ENCODE measurements at regions not wholly inside any gene's neighbourhood (a gene's known extent, or its start where the extent isn't known, plus 50 kb on each side); places are given as distances from the start of the nearest gene placed in this dataset.

DNA sequence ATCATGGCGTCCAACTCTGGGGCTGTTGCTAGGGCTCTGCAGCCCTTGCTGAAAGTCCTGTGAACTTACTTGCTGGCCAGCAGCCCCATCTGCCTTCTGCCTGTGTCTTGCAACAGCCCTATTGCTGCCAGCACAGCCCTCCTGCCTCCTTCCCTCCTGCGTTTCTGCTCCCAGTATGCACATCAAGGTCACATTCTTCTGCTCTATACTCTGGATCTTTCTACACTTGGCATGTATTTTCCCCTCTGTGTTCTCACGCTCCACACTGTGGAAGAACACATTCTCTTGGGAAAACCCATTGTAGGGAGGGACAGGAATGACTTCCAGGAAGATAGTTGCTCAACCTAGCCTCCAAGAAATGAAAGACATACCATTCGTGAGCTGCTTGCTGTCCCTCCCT lies 80.9 kb upstream of the PHACTR2 start:
- no peak for DNase-seq (ENCODE audit: low spot score)
- intact Hi-C loops (cut with DNase I) = loop anchor here (10.0 kb wide), 1 partner anchor 248 kb away; the partner anchor contains the start of gene LTV1

- intact Hi-C loops (cut with DNase I) = loop anchor here (10.0 kb wide), 1 partner anchor 249 kb away; the partner anchor contains the start of gene LTV1
- no peak for DNase-seq (ENCODE audit: low spot score)
Measured at GRCh38 chr6:143595251-143596036, 82.3 kb upstream of the PHACTR2 start.

GRCh38 chr6:143594647-143595046 lies 83.1 kb upstream of the PHACTR2 start:
- intact Hi-C loops (cut with DNase I) = loop anchor here (10.0 kb wide), 1 partner anchor 250 kb away; the partner anchor contains the start of gene LTV1
- DNase-seq (ENCODE audit: low spot score) = no peak

DNA sequence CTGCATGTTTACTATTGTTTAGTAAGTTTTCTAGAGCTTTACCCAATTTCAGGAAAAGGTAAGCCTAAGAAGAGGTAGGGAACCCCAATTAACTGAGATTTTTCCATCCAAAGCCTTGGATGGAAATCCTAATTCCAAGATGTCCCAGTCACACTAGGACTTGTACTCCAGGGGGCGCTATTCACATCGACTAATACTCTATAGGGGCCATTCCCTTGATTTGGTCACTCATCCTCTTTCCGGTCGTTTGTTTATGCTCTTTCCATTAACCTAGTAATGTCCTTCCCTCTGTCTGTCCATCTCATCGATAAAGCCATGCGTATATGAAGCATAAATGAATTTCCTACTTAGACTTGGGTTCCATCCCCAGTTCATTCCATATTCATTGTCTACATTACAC lies 80.8 kb upstream of the FUCA2 start:
- intact Hi-C loops (cut with DNase I) = loop anchor here (10.0 kb wide), 1 partner anchor 252 kb away; the partner anchor contains the start of gene LTV1
- no peak for DNase-seq (ENCODE audit: low spot score)

DNA sequence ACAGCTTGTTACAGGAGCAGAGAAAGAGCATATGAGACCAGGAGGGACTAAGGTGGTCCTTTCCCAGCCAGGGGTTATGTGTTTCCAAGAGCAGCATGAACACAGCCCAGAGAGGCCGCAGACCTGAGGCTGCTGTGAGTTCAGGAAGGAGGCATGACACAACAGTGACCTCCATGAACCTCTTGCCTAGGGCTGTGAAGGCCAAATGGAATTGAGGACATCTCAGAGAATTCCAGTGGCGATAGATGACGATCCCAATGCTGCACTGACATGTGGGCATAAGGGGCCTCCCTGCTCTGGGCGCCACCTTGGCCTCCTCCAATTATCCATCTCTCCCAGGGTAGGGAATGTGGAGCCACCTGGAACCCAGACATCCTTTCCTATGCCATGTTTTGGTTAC lies 79.9 kb upstream of the FUCA2 start:
- DNase-seq (ENCODE audit: low spot score) = no peak
- intact Hi-C loops (cut with DNase I) = loop anchor here (10.0 kb wide), 1 partner anchor 253 kb away; the partner anchor contains the start of gene LTV1

DNA sequence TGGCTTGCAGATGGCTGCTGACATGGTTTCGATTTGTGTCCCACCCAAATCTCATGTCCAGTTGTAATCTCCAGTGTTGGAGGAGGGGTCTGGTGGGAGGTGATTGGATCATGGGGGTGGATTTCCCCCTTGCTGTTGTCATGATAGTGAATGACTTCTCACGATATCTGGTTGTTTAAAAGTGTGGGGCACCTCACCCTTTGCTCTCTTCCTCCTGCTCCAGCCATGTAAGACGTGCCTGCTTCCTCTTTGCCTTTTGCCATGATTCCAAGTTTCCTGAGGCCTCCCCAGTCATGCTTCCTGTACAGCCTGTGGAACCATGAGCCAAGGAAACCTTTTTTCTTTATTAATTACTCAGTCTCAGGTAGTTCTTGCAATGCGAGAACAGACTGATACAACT lies 77.6 kb upstream of the FUCA2 start:
- intact Hi-C loops (cut with DNase I) = no loop called here
- no peak for DNase-seq (ENCODE audit: low spot score)

- no peak for DNase-seq (ENCODE audit: low spot score)
- intact Hi-C loops (cut with DNase I) = no loop called here
Measured at GRCh38 chr6:143586557-143586956, 75.0 kb upstream of the FUCA2 start.

- intact Hi-C loops (cut with DNase I) = no loop called here
- no peak for DNase-seq (ENCODE audit: low spot score)
Measured at GRCh38 chr6:143585716-143586115, 74.2 kb upstream of the FUCA2 start.

- intact Hi-C loops (cut with DNase I) = no loop called here
- no peak for DNase-seq (ENCODE audit: low spot score)
Measured at GRCh38 chr6:143585241-143585640, 73.7 kb upstream of the FUCA2 start.

GRCh38 chr6:143583542-143584327 lies 72.2 kb upstream of the FUCA2 start:
- no peak for DNase-seq (ENCODE audit: low spot score)
- intact Hi-C loops (cut with DNase I) = no loop called here

DNA sequence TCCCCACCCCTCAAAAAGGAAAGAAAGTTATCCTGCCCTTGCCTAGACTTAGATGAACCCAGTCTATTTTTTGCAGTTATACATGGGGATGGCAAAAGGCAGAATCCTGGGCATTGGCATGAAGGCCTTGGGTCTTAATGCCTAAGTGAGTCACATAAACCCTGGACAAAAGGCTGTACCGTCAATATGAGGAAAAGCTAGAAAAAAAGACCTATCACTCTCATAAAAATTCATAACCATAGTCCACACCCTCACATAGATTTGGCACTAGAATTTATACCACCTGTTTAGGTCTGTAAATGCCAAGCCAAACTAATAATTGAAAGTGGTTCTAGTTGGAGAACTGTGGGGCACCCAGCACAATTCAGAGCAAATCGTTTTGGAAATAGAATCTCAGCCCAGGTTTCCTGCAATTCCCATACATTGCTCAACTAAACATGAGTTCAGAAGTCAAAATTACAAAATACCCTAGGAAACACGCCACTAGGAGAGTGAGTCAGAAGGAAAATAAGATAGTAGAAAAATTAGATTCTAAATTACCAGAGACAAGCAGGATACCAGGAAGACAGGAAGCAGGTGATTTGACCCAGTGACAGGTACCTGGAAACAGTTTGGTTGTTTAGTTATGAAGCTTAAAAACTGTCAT lies 70.4 kb upstream of the FUCA2 start:
- DNase-seq (ENCODE audit: low spot score) = no peak
- intact Hi-C loops (cut with DNase I) = no loop called here

- intact Hi-C loops (cut with DNase I) = no loop called here
- DNase-seq (ENCODE audit: low spot score) = peak; percentile 71
Measured at GRCh38 chr6:143579703-143580102, 68.2 kb upstream of the FUCA2 start.

GRCh38 chr6:143578054-143578453 lies 66.5 kb upstream of the FUCA2 start:
- peak; percentile 60 for DNase-seq (ENCODE audit: low spot score)
- intact Hi-C loops (cut with DNase I) = no loop called here

GRCh38 chr6:143575901-143576426 lies 64.4 kb upstream of the FUCA2 start:
- intact Hi-C loops (cut with DNase I) = loop anchor here (2.0 kb wide), 1 partner anchor 437 kb away; no protein-coding TSS in a partner anchor
- no peak for DNase-seq (ENCODE audit: low spot score)

DNA sequence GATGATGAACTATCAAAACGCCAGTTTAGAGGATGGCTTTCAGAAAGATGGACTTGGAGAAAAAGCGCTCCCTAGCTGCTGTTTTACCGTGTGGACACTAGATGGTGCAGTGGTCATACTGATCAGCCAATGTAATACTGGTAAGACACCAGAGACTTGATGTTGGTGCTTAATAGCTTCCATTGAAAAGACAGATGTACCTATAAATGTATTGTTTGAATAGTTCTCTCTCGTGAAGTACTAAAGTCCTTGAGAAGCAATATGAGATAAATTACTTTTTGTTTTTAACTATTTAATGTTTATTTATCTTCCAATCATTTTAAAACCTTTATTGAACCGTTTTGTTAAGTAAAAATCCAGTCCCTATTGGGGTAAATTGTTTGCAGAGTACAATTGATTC lies 63.9 kb upstream of the FUCA2 start:
- intact Hi-C loops (cut with DNase I) = loop anchor here (2.0 kb wide), 1 partner anchor 437 kb away; no protein-coding TSS in a partner anchor
- peak; percentile 66 for DNase-seq (ENCODE audit: low spot score)

- intact Hi-C loops (cut with DNase I) = no loop called here
- DNase-seq (ENCODE audit: low spot score) = no peak
Measured at GRCh38 chr6:143570147-143570853, 58.8 kb upstream of the FUCA2 start.

DNA sequence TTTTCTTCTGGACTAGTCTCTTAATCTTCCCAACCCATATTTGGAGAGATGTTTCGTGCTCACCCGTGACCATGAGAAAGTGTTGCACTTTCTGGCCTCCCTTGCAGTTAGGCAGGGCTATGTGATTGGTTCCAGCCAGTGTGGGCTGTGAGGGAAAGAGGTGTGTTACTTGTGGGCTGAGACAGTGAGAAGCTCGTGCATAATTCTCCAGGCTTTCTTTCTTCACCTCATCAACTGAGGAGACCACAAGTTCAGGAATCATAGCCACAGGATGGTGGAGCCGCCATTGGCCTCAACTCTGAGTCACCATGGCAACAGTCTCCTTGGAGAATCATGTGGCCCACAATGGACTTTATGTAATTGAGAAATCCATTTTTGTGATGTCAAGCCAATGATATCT lies 57.5 kb upstream of the FUCA2 start:
- no peak for DNase-seq (ENCODE audit: low spot score)
- intact Hi-C loops (cut with DNase I) = no loop called here

DNA sequence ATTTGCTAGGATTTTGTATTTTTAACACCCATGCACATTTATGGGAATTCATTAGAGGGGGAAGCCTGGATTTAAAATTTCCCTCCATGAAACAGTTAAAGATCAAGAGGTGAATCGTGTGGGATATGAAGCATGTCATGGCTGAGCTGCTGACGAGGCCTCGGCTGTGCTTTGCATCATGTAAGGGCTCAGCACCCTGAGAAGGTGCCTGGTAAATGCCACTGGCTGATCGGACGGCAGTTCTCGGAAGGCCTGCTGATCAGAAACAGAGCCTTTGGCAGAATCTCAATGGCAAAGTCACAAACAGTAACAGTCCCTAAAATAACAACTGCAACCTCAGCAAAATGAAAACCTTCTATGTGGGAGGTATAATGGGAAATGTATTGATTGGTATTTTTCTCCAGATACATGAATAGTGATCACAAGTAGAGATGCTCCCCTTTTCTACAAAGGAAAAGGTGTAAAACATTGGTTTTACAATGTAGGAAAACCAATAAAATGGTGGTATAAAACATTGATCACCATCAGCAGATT lies 53.0 kb upstream of the FUCA2 start:
- no peak for DNase-seq (ENCODE audit: low spot score)
- intact Hi-C loops (cut with DNase I) = loop anchor here (5.0 kb wide), 1 partner anchor 52 kb away; the partner anchor contains the start of gene FUCA2

DNA sequence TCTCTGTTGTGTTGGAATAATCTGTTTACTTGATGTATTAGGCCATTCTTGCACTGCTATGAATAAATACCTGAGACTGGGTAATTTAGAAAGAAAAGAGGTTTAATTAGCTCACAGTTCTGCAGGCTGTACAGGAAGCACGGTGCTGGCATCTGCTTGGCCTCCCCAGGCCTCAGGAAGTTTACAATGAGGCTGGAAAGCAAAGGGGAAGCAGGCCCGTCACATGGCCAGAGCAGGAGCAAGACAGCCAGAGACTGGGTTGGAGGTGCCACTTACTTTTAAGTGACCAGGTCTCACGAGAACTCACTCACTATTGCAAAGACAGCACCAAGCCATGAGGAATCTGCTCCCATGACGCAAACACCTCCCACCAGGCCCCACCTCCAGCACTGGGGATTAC lies 50.6 kb upstream of the FUCA2 start:
- intact Hi-C loops (cut with DNase I) = loop anchor here (5.0 kb wide), 1 partner anchor 50 kb away; the partner anchor contains the start of gene FUCA2
- DNase-seq (ENCODE audit: low spot score) = no peak

All from cardiac septum (tissue), 1 donor.